MM.1S (cell line): ENCODE measurements at regions not wholly inside any gene's neighbourhood (a gene's known extent, or its start where the extent isn't known, plus 50 kb on each side); places are given as distances from the start of the nearest gene placed in this dataset.

ENCODE experiments used
- DNase-seq: peaks from one replicate; pipeline ENCODE4 v3.0.0-alpha.2; 2015
- H2AFZ ChIP-seq: fragments of 300-600 bp; sonication (generic); 2 replicates; pipeline ENCODE4 v1.6.0; 2016; ENCODE audit warnings: antibody characterized with exemption, low read length
- H3F3A ChIP-seq: fragments of 300-600 bp; sonication (generic); 2 replicates; pipeline ENCODE4 v1.6.1; 2016; ENCODE audit warnings: mild to moderate bottlenecking, antibody characterized with exemption, low read length, moderate library complexity, mixed read lengths; ENCODE audit not compliant: insufficient read depth
- H3K27ac ChIP-seq: fragments of 300-600 bp; sonication (generic); 2 replicates; pipeline ENCODE4 v1.5.1; 2016; ENCODE audit warnings: mild to moderate bottlenecking, low read length
- H3K27me3 ChIP-seq: fragments of 300-600 bp; sonication (generic); replicated peaks from 2 replicates; pipeline ENCODE4 v1.6.0; 2016; ENCODE audit warnings: low read length; ENCODE audit not compliant: insufficient read depth
- H3K36me3 ChIP-seq: fragments of 300-600 bp; sonication (generic); replicated peaks from 2 replicates; pipeline ENCODE4 v1.6.1; 2016; ENCODE audit warnings: mild to moderate bottlenecking, low read length, mixed read lengths; ENCODE audit not compliant: insufficient read depth
- H3K4me1 ChIP-seq: fragments of 300-600 bp; sonication (generic); 2 replicates; pipeline ENCODE4 v1.6.1; 2016; ENCODE audit warnings: low read length, mixed read lengths
- H3K4me2 ChIP-seq: fragments of 300-600 bp; sonication (generic); 2 replicates; pipeline ENCODE4 v1.6.0; 2016; ENCODE audit warnings: low read depth, low read length
- H3K4me3 ChIP-seq: fragments of 300-600 bp; sonication (generic); 2 replicates; pipeline ENCODE4 v1.5.1; 2016; ENCODE audit warnings: low read length, mixed read lengths
- H3K79me2 ChIP-seq: fragments of 300-600 bp; sonication (generic); 2 replicates; pipeline ENCODE4 v1.6.1; 2016; ENCODE audit warnings: mixed run types, low read length, mixed read lengths
- H3K9ac ChIP-seq: fragments of 300-600 bp; sonication (generic); 2 replicates; pipeline ENCODE4 v1.6.1; 2016; ENCODE audit warnings: low read length, mixed read lengths
- H3K9me2 ChIP-seq: fragments of 300-600 bp; sonication (generic); replicated peaks from 2 replicates; pipeline ENCODE4 v1.6.1; 2016; ENCODE audit warnings: mild to moderate bottlenecking, low read length, mixed read lengths; ENCODE audit not compliant: insufficient read depth
- H3K9me3 ChIP-seq: fragments of 300-600 bp; sonication (generic); replicated peaks from 2 replicates; pipeline ENCODE4 v1.6.1; 2016; ENCODE audit warnings: mild to moderate bottlenecking, low read length, mixed read lengths; ENCODE audit not compliant: insufficient read depth
- H4K20me1 ChIP-seq: fragments of 300-600 bp; sonication (generic); 2 replicates; pipeline ENCODE4 v1.6.1; 2016; ENCODE audit warnings: mild to moderate bottlenecking, low read length, moderate library complexity, mixed read lengths; ENCODE audit not compliant: insufficient read depth
- CTCF ChIP-seq: fragments of 300-600 bp; sonication (generic); IDR thresholded peaks from 2 replicates; pipeline ENCODE4 v1.5.1; 2016; ENCODE audit warnings: antibody characterized with exemption, low read length, mixed read lengths
- EZH2 ChIP-seq: fragments of 300-600 bp; sonication (generic); optimal IDR thresholded peaks from 2 replicates; pipeline ENCODE3; 2017; ENCODE audit warnings: low read depth, mild to moderate bottlenecking, antibody characterized with exemption, low read length, mixed read lengths
- EZH2phosphoT487 ChIP-seq: fragments of 300-600 bp; sonication (generic); IDR thresholded peaks from 2 replicates; pipeline ENCODE4 v1.6.1; 2018; ENCODE audit warnings: antibody characterized with exemption, low read length

- no peak for TF ChIP-seq EZH2
- TF ChIP-seq CTCF, result no peak
- no peak for TF ChIP-seq EZH2phosphoT487
These were observed 145.6 kb downstream of the TMEM132E start for GRCh38 chr17:34725008-34725407.

GRCh38 chr17:34723875-34724274, 144.5 kb downstream of the TMEM132E start:
- Histone ChIP-seq H3K4me2 (no peak overlapping the region), H3K4me1 (no peaks in the 10 kb centered on the region), H4K20me1 (no peaks in the 10 kb centered on the region), H3K4me3 (no peak overlapping the region), H3K36me3 (no peaks in the 10 kb centered on the region), H3K9me2 (no peaks in the 10 kb centered on the region), H3K9ac (no peak overlapping the region), H3K27me3 (0 out of 2 replicates have a peak, but pooled peaks cover 1% of the 10 kb centered on the region), H3K9me3 (no peaks in the 10 kb centered on the region), H3K27ac (no peak overlapping the region), H3K79me2 (no peaks in the 10 kb centered on the region), H2AFZ (no peak overlapping the region), H3F3A (no peaks in the 10 kb centered on the region)
- no peak for TF ChIP-seq CTCF
- no peak for TF ChIP-seq EZH2phosphoT487
- TF ChIP-seq EZH2, result no peak
- no peak for DNase-seq

More at GRCh38 chr17:34725008-34725407, 145.6 kb downstream of the TMEM132E start:
- no peak for DNase-seq
- H3K27ac ChIP-seq, result no peak overlapping the region
- H3K9me3 ChIP-seq, result no peaks in the 10 kb centered on the region
- no peak overlapping the region for H3K4me3 ChIP-seq
- no peaks in the 10 kb centered on the region for H3K36me3 ChIP-seq
- H4K20me1 ChIP-seq, result no peaks in the 10 kb centered on the region
- H3K9ac ChIP-seq, result no peak overlapping the region
- H3K27me3 ChIP-seq, result no peaks in the 10 kb centered on the region
- H2AFZ ChIP-seq, result no peak overlapping the region
- H3K9me2 ChIP-seq, result no peaks in the 10 kb centered on the region
- no peaks in the 10 kb centered on the region for H3K4me1 ChIP-seq
- H3K4me2 ChIP-seq, result no peak overlapping the region
- H3F3A ChIP-seq, result no peaks in the 10 kb centered on the region
- H3K79me2 ChIP-seq, result no peaks in the 10 kb centered on the region

- Histone ChIP-seq H3K9ac (no peak overlapping the region), H4K20me1 (no peaks in the 10 kb centered on the region), H3K9me2 (no peaks in the 10 kb centered on the region), H3K9me3 (no peaks in the 10 kb centered on the region), H3K27ac (no peak overlapping the region), H3F3A (no peaks in the 10 kb centered on the region), H3K79me2 (no peaks in the 10 kb centered on the region), H3K4me2 (no peak overlapping the region), H3K27me3 (0 out of 2 replicates have a peak, but pooled peaks cover 6% of the 10 kb centered on the region), H3K4me1 (no peaks in the 10 kb centered on the region), H2AFZ (no peak overlapping the region), H3K4me3 (no peak overlapping the region), H3K36me3 (no peaks in the 10 kb centered on the region)
- no peak for DNase-seq
- TF ChIP-seq EZH2 (no peak), CTCF (no peak), EZH2phosphoT487 (no peak)
These were observed 141.9 kb downstream of the TMEM132E start for GRCh38 chr17:34721326-34721725.
